Peyer's patch (tissue), 4 donors: ENCODE measurements at regions not wholly inside any gene's neighbourhood (a gene's known extent, or its start where the extent isn't known, plus 50 kb on each side); places are given as distances from the start of the nearest gene placed in this dataset.

Experiments used
- CTCF ChIP-seq, 6 experiments: fragments of 450-650 bp in 4 of 6; fragments of 200-600 bp in 2 of 6; sonication (generic) in 1 of 6; IDR thresholded peaks; one replicate each; pipeline ENCODE4 v1.5.1; 2017 to 2019; ENCODE audit warnings: antibody characterized with exemption in 6 of 6, mild to moderate bottlenecking in 3 of 6, moderate library complexity in 1 of 6
- POLR2A ChIP-seq, 2 donors: fragments of 450-650 bp; IDR thresholded peaks; one replicate each; pipeline ENCODE4 v1.5.1; 2017; ENCODE audit warnings: antibody characterized with exemption in 2 of 2, mild to moderate bottlenecking in 2 of 2, moderate library complexity in 2 of 2

DNA sequence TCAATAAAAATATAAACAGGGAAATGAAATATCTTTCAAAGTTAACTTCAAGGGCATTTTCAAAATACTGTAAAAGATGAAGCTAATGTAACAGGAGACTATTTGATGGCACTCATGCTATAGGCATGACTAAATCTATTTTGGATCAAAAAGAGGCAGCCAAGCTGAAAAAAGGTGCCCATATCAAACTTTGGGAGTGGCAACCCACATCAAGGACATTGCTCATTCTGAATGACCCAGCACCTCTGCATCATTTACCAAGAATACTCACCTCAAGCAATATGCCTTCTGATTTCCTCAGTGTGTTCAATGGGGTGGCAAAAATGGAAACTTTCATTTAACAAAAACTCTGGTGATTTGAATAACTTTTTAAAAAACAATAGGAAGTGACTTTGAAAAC, 853.3 kb downstream of the TLE1 start:
- TF ChIP-seq CTCF (IDR thresholded peaks at IDR 0.05) (no peak), POLR2A (IDR thresholded peaks at IDR 0.05) (no peak)
